ENCODE measurements at regions not wholly inside any gene's neighbourhood (a gene's known extent, or its start where the extent isn't known, plus 50 kb on each side); places are given as distances from the start of the nearest gene placed in this dataset.
"Not testable (repeated sequence)": the region's sequence is repeated elsewhere in the genome, so short reads cannot be mapped to it uniquely, and the experiment has no call there.

DNA sequence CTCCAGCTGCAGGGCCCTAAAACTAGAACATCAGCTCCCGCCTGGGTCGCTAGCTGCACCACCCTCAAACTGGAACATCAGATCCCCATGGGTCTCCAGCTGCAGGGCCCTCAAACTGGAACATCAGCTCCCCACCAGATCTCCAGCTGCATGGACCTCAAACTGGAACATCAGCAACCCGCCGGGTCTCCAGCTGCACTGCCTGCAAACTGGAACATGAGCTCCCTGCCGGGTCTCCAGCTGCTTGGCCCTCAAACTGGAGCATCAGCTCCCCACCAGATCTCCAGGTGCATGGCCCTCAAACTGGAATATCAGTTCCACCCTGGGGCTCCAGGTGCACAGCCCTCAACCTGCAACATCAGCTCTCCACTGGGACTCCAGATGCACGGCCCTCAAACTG, 82.7 kb downstream of the TFRC start:
- peak; percentile 44 for DNase-seq
- H3K36me3 ChIP-seq; H3K27ac ChIP-seq; intact Hi-C loops (cut with DNase I); H3K4me1 ChIP-seq; H3K9me3 ChIP-seq; H3K4me3 ChIP-seq: not testable (repeated sequence)
- 90 to 91% methylated on average over 6 of the region's 6 CpGs for WGBS, 2 donors
- peaks cover 0 to 14% (median 0%) of the 10 kb centered on the region in 3 donors for H3K27me3 ChIP-seq

GRCh38 chr3:195996314-195996713, 85.6 kb downstream of the TFRC start:
- DNase-seq; H3K4me1 ChIP-seq; intact Hi-C loops (cut with DNase I); H3K36me3 ChIP-seq; H3K9me3 ChIP-seq; H3K27ac ChIP-seq; H3K4me3 ChIP-seq: not testable (repeated sequence)
- WGBS, 2 donors = 87 to 88% methylated on average over 11 to 15 of the region's 18 CpGs
- peaks cover 0 to 14% (median 0%) of the 10 kb centered on the region in 3 donors for H3K27me3 ChIP-seq

DNA sequence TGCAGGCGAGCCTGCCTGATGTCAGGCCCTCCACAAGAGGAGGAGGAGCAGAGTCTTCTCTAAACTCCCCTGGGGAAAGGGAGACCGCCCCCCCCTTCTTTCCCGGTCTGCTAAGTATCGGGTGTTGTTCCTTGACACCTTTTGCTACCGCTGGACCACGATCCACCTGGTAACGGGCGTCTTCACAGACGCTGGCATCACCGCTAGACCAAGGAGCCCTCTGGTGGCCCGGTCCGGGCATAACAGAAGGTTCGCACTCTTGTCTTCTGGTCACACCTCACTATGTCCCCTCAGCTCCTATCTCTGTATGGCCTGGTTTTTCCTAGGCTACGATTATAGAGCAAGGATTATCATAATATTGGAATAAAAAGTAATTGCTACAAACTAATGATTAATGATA, 86.0 kb upstream of the TNK2 start:
- H3K27ac ChIP-seq; H3K36me3 ChIP-seq; H3K27me3 ChIP-seq; H3K9me3 ChIP-seq; H3K4me3 ChIP-seq; H3K4me1 ChIP-seq; intact Hi-C loops (cut with DNase I): not testable (repeated sequence)
- WGBS, 2 donors = 19 to 31% methylated on average over 13 to 14 of the region's 14 CpGs
- DNase-seq = peak; percentile 64
- TF ChIP-seq CTCF (IDR thresholded peaks at IDR 0.05) = peak in 2 of 4 experiments; percentile 33 to 42

DNA sequence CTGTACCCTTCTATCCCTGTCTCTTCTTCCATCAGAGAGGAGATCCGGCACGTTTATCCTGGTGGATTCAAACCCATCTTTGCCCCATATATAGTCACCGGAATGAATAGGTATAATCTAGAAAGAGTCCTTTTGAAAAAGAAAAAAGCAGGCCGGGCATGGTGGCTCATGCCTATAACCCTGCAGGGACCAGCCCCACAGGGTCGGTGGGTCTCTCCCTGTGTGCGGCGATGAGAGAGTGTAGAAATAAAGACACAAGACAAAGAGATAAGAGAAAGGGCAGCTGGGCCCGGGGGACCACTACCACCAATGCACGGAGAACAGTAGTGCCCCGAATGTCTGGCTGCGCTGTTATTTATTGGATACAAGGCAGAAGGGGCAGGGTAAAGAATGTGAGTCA, 85.3 kb upstream of the TNK2 start:
- intact Hi-C loops (cut with DNase I); H3K4me3 ChIP-seq; H3K36me3 ChIP-seq; H3K27me3 ChIP-seq; DNase-seq; H3K4me1 ChIP-seq; H3K9me3 ChIP-seq; H3K27ac ChIP-seq: not testable (repeated sequence)
- 85 to 98% methylated on average over 11 of the region's 11 CpGs for WGBS, 2 donors

- H3K9me3 ChIP-seq; H3K27me3 ChIP-seq; H3K36me3 ChIP-seq; DNase-seq; H3K4me3 ChIP-seq; intact Hi-C loops (cut with DNase I); H3K27ac ChIP-seq: not testable (repeated sequence)
- WGBS, 2 donors = 95 to 96% methylated on average over 19 of the region's 20 CpGs
- peaks cover 0 to 11% (median 6%) of the 10 kb centered on the region in 4 donors for H3K4me1 ChIP-seq
Measured at GRCh38 chr3:195992956-195993595, 84.7 kb upstream of the TNK2 start.

DNA sequence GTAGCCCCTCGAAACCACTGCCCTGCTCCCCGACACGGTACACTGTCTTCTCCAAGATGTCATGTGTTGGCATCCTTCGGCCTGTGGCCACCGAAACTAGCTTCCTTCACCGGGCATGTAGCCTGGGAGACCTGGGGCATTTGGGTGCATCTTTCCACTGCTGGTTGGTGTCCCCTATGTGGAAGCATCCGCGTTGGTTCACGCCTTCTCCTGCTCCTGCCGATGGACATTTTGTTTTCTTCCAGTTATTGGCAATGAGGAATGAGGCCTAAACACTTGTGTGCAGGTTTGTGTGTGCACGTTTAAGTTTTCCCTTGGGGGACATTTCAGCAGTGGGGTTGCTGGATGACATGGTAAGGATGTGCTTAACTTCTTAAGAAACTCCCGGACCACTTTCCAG, 83.6 kb upstream of the TNK2 start:
- H3K36me3 ChIP-seq; H3K4me3 ChIP-seq; H3K9me3 ChIP-seq; H3K27me3 ChIP-seq; intact Hi-C loops (cut with DNase I); DNase-seq; H3K27ac ChIP-seq: not testable (repeated sequence)
- peaks cover 0 to 11% (median 6%) of the 10 kb centered on the region in 4 donors for H3K4me1 ChIP-seq
- WGBS, 2 donors = 93 to 94% methylated on average over 9 of the region's 12 CpGs

- H3K36me3 ChIP-seq; H3K4me3 ChIP-seq; H3K27ac ChIP-seq; DNase-seq; H3K9me3 ChIP-seq; H3K27me3 ChIP-seq; intact Hi-C loops (cut with DNase I): not testable (repeated sequence)
- 90 to 93% methylated on average over 12 of the region's 12 CpGs for WGBS, 2 donors
- H3K4me1 ChIP-seq = peaks cover 0 to 11% (median 6%) of the 10 kb centered on the region in 4 donors
Measured at GRCh38 chr3:195991243-195991642, 82.9 kb upstream of the TNK2 start.

DNA sequence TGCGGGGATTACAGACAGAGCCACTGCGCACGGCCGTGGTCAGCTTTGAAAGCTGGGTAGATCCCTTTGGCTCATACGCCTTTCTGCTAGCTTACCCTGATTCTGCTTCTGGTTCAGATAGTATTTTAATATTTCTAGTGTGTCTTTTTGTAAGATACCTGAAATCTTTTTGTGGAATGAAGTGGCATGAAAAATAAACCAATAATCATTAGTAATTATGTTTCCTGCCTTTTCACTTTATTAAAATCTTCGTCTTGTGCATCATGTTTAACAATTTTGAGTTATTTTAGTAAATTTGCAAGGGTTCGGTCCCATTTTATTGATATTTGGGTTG, 82.5 kb upstream of the TNK2 start:
- DNase-seq; H3K27me3 ChIP-seq; H3K9me3 ChIP-seq; intact Hi-C loops (cut with DNase I); H3K36me3 ChIP-seq: not testable (repeated sequence)
- Histone ChIP-seq H3K27ac (peak overlapping the region; percentile 70 to 89 (median 88)), H3K4me3 (peak overlapping the region; percentile 31 to 84 (median 69)), H3K4me1 (peaks cover 0 to 11% (median 6%) of the 10 kb centered on the region in 4 donors)
- WGBS, 2 donors = 38 to 44% methylated on average over 7 of the region's 7 CpGs
